Esophagus squamous epithelium (tissue), 5 donors: ENCODE measurements at regions not wholly inside any gene's neighbourhood (a gene's known extent, or its start where the extent isn't known, plus 50 kb on each side); places are given as distances from the start of the nearest gene placed in this dataset.
A peak's percentile ranks its signal among the peaks of the same experiment; 100 is the strongest.
"Not testable (repeated sequence)": the region's sequence is repeated elsewhere in the genome, so short reads cannot be mapped to it uniquely, and the experiment has no call there.

Experiments
- DNase-seq: peaks from one replicate; lab custom pipeline; 2025; lab: John Stamatoyannopoulos, UW
- H3K27ac ChIP-seq, 4 donors: fragments of 200-600 bp; sonication (generic); one replicate each; pipeline ENCODE4 v1.5.1; 2016 to 2019; ENCODE audit warnings: mild to moderate bottlenecking in 1 of 4
- H3K27me3 ChIP-seq, 4 donors: fragments of 200-600 bp; sonication (generic); 1 replicate in 3 of 4; 2 replicates in 1 of 4; pipeline versions ENCODE4 v1.5.1 to v1.6.0; 2017 to 2021; ENCODE audit warnings: antibody characterized with exemption in 1 of 4
- H3K36me3 ChIP-seq, 3 donors: fragments of 200-600 bp; sonication (generic); one replicate each; pipeline ENCODE4 v1.5.1; 2016 to 2019
- H3K4me1 ChIP-seq, 3 donors: fragments of 200-600 bp; sonication (generic); one replicate each; pipeline ENCODE4 v1.5.1; 2017 to 2019
- H3K4me3 ChIP-seq, 4 donors: fragments of 200-600 bp; sonication (generic); 1 replicate in 3 of 4; 2 replicates in 1 of 4; pipeline ENCODE4 v1.5.1; 2016 to 2019; ENCODE audit warnings: mild to moderate bottlenecking in 2 of 4, moderate library complexity in 1 of 4
- H3K9me3 ChIP-seq, 3 donors: fragments of 200-600 bp; sonication (generic); one replicate each; pipeline ENCODE4 v1.5.1; 2016 to 2019
- CTCF ChIP-seq, 6 experiments: fragments of 450-650 bp in 4 of 6; fragments of 200-600 bp in 2 of 6; sonication (generic) in 2 of 6; IDR thresholded peaks; one replicate each; pipeline ENCODE4 v1.5.1; 2016 to 2019; ENCODE audit warnings: antibody characterized with exemption in 6 of 6, mild to moderate bottlenecking in 4 of 6, moderate library complexity in 4 of 6
- POLR2A ChIP-seq, 4 donors: fragments of 450-650 bp; IDR thresholded peaks; one replicate each; pipeline ENCODE4 v1.6.1; 2017; ENCODE audit warnings: antibody characterized with exemption in 4 of 4, mild to moderate bottlenecking in 4 of 4, moderate library complexity in 3 of 4
- WGBS, 2 donors: methylation state at CpG; one replicate each; pipeline ENCODE4 v1.1.5; 2018; 5-methylcytosine and 5-hydroxymethylcytosine counted together
- intact Hi-C: fragments of 100-400 bp; cut with DNase I; formaldehyde crosslinking; loops from one replicate; pipeline ENCODE4 v1.15.0; 2022
- donor health status: DM: yes; HTN: yes; CAD: no.

- H3K9me3 ChIP-seq = peaks cover 5 to 29% (median 13%) of the 10 kb centered on the region in 3 donors
- H3K36me3 ChIP-seq, H3K27ac ChIP-seq, H3K4me1 ChIP-seq, H3K27me3 ChIP-seq, DNase-seq, intact Hi-C loops, H3K4me3 ChIP-seq: not testable (repeated sequence)
- WGBS, 2 donors = 47 to 52% methylated on average over 3 of the region's 3 CpGs
Observed at GRCh38 chr11:94235772-94236171, 68.6 kb upstream of the IZUMO1R start.

- peaks cover 5 to 29% (median 13%) of the 10 kb centered on the region in 3 donors for H3K9me3 ChIP-seq
Observed at GRCh38 chr11:94236416-94236815, 68.0 kb upstream of the IZUMO1R start.

GRCh38 chr11:94237447-94238153 lies 66.8 kb upstream of the IZUMO1R start:
- H3K4me3 ChIP-seq, intact Hi-C loops, DNase-seq, H3K36me3 ChIP-seq, H3K4me1 ChIP-seq, H3K27ac ChIP-seq, H3K27me3 ChIP-seq: not testable (repeated sequence)
- peaks cover 5 to 29% (median 13%) of the 10 kb centered on the region in 3 donors for H3K9me3 ChIP-seq
- WGBS, 2 donors = 73 to 78% methylated on average over 18 of the region's 18 CpGs

More at GRCh38 chr11:94236416-94236815, 68.0 kb upstream of the IZUMO1R start:
- H3K4me1 ChIP-seq, DNase-seq, intact Hi-C loops, H3K36me3 ChIP-seq, H3K4me3 ChIP-seq, H3K27ac ChIP-seq, H3K27me3 ChIP-seq: not testable (repeated sequence)
- 73 to 80% methylated on average over 4 of the region's 4 CpGs for WGBS, 2 donors

DNA sequence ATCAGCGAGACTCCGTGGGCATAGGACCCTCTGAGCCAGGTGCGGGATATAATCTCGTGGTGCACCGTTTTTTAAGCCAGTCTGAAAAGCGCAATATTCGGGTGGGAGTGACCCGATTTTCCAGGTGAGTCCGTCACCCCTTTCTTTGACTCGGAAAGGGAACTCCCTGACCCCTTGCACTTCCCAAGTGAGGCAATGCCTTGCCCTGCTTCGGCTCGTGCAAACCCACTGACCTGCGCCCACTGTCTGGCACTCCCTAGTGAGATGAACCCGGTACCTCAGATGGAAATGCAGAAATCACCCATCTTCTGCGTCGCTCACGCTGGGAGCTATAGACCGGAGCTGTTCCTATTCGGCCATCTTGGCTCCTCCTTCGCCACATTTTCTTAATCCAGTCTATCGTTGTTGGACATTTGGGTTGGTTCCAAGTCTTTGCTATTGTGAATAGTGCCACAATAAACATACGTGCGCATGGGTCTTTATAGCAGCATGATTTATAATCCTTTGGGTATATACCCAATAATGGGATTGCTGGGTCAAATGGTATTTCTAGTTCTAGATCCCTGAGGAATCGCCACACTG lies 66.1 kb upstream of the IZUMO1R start:
- H3K27me3 ChIP-seq, H3K4me3 ChIP-seq, H3K4me1 ChIP-seq, H3K36me3 ChIP-seq, intact Hi-C loops, DNase-seq, H3K27ac ChIP-seq: not testable (repeated sequence)
- peaks cover 5 to 29% (median 13%) of the 10 kb centered on the region in 3 donors for H3K9me3 ChIP-seq
- 92% methylated on average over 24 of the region's 24 CpGs for WGBS, 2 donors
- peak in 1 of 4 donors; percentile 74 for TF ChIP-seq POLR2A (IDR thresholded peaks at IDR 0.05)

DNA sequence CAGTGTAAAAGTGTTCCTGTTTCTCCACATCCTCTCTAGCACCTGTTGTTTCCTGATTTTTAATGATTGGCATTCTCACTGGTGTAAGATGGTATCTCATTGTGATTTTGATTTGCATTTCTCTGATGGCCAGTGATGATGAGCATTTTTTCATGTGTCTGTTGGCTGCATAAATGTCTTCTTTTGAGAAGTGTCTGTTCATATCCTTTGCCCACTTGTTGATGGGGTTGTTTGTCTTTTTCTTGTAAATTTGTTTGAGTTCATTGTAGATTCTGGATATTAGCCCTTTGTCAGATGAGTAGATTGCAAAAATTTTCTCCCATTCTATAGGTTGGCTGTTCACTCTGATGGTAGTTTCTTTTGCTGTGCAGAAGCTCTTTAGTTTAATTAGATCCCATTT lies 65.6 kb upstream of the IZUMO1R start:
- intact Hi-C loops, H3K27me3 ChIP-seq, H3K27ac ChIP-seq, H3K4me3 ChIP-seq, DNase-seq, H3K4me1 ChIP-seq, H3K36me3 ChIP-seq: not testable (repeated sequence)
- H3K9me3 ChIP-seq = peaks cover 5 to 29% (median 13%) of the 10 kb centered on the region in 3 donors

GRCh38 chr11:94241896-94242295 lies 62.5 kb upstream of the IZUMO1R start:
- Histone ChIP-seq H3K9me3 (peaks cover 5 to 19% (median 13%) of the 10 kb centered on the region in 3 donors), H3K4me3 (no peak overlapping the region), H3K27ac (no peak overlapping the region), H3K27me3 (no peaks in the 10 kb centered on the region), H3K4me1 (no peaks in the 10 kb centered on the region), H3K36me3 (peaks cover 0 to 3% (median 0%) of the 10 kb centered on the region in 3 donors)
- intact Hi-C loops = no loop called here
- no peak for DNase-seq
- WGBS, 2 donors = 51 to 70% methylated on average over 2 of the region's 2 CpGs
- no peak for TF ChIP-seq CTCF (IDR thresholded peaks at IDR 0.05)
- no peak for TF ChIP-seq POLR2A (IDR thresholded peaks at IDR 0.05)

- 74 to 91% methylated on average over 2 to 3 of the region's 4 CpGs for WGBS, 2 donors
Observed at GRCh38 chr11:94243571-94244515, 60.5 kb upstream of the IZUMO1R start.

More at GRCh38 chr11:94243571-94244515, 60.5 kb upstream of the IZUMO1R start:
- intact Hi-C loops = no loop called here
- H3K4me3 ChIP-seq = no peak overlapping the region
- DNase-seq = no peak
- H3K9me3 ChIP-seq = peaks cover 0 to 8% (median 0%) of the 10 kb centered on the region in 3 donors
- no peaks in the 10 kb centered on the region for H3K4me1 ChIP-seq
- TF ChIP-seq POLR2A (IDR thresholded peaks at IDR 0.05) (no peak), CTCF (IDR thresholded peaks at IDR 0.05) (no peak)
- no peak overlapping the region for H3K27ac ChIP-seq
- H3K27me3 ChIP-seq = no peaks in the 10 kb centered on the region
- no peaks in the 10 kb centered on the region for H3K36me3 ChIP-seq
